Natural killer cell (primary cell): ENCODE measurements at regions not wholly inside any gene's neighbourhood (a gene's known extent, or its start where the extent isn't known, plus 50 kb on each side); places are given as distances from the start of the nearest gene placed in this dataset.

Experiments
- ATAC-seq, 3 donors: fragments of 150-1000 bp in 2 of 3; fragments of 200-7000 bp in 1 of 3; cut with Tn5 transposase; 1 replicate in 1 of 3; 2 replicates in 2 of 3; pipeline ENCODE4 v1.10.0; 2021; ENCODE audit warnings: mild to moderate bottlenecking in 2 of 3, moderate library complexity in 2 of 3
- DNase-seq, 2 donors: peaks; one replicate each; pipeline versions ENCODE4 v3.0.0 to v3.0.0-alpha.2; 2013 to 2021; ENCODE audit warnings: mixed read lengths in 1 of 2
- H3K27ac ChIP-seq: one replicate; pipeline ENCODE4 v1.5.1; 2013; ENCODE audit warnings: mild to moderate bottlenecking, low read length
- H3K27me3 ChIP-seq: one replicate; pipeline ENCODE4 v1.6.1; 2013; ENCODE audit warnings: low read length; ENCODE audit not compliant: control insufficient read depth, insufficient read depth
- H3K36me3 ChIP-seq: one replicate; pipeline ENCODE4 v1.6.1; 2013; ENCODE audit warnings: low read length; ENCODE audit not compliant: control insufficient read depth, insufficient read depth
- H3K4me1 ChIP-seq: one replicate; pipeline ENCODE4 v1.6.1; 2013; ENCODE audit warnings: low read length; ENCODE audit not compliant: control insufficient read depth, insufficient read depth
- H3K4me3 ChIP-seq: one replicate; pipeline ENCODE4 v1.5.1; 2013; ENCODE audit warnings: low read length
- H3K9me3 ChIP-seq: one replicate; pipeline ENCODE4 v1.6.1; 2013; ENCODE audit warnings: low read length; ENCODE audit not compliant: control insufficient read depth, insufficient read depth
- H3K27ac Mint-ChIP-seq, 2 donors: one replicate each; pipeline ENCODE4 v1.8.0; 2022; ENCODE audit warnings: mild to moderate bottlenecking in 2 of 2, mixed read lengths in 2 of 2, moderate library complexity in 1 of 2
- H3K27me3 Mint-ChIP-seq, 2 donors: one replicate each; pipeline ENCODE4 v1.8.0; 2022; ENCODE audit warnings: low read depth in 2 of 2, mixed read lengths in 2 of 2
- H3K36me3 Mint-ChIP-seq: one replicate; pipeline ENCODE4 v1.8.0; 2022; ENCODE audit warnings: mixed read lengths
- H3K4me1 Mint-ChIP-seq, 2 donors: one replicate each; pipeline ENCODE4 v1.8.0; 2022; ENCODE audit warnings: mixed read lengths in 2 of 2
- H3K4me3 Mint-ChIP-seq: one replicate; pipeline ENCODE4 v1.8.0; 2022; ENCODE audit warnings: mild to moderate bottlenecking, moderate library complexity, mixed read lengths
- H3K9me3 Mint-ChIP-seq, 2 donors: one replicate each; pipeline ENCODE4 v1.8.0; 2022; ENCODE audit warnings: mixed read lengths in 2 of 2
- WGBS: methylation state at CpG from one replicate; pipeline ENCODE4 v1.1.7; 2013; ENCODE audit warnings: missing lambda C conversion rate; ENCODE audit not compliant: insufficient coverage; 5-methylcytosine and 5-hydroxymethylcytosine counted together
- intact Hi-C: fragments of 100-400 bp; cut with micrococcal nuclease; formaldehyde crosslinking; loops from one replicate; pipeline ENCODE4 v1.14.2; 2022
- TF ChIP-seq, protein P1 (sequence below): fragments of 200-600 bp; IDR thresholded peaks from one replicate; pipeline ENCODE4 v1.8.0; 2022; ENCODE audit warnings: antibody characterized with exemption

DNA sequence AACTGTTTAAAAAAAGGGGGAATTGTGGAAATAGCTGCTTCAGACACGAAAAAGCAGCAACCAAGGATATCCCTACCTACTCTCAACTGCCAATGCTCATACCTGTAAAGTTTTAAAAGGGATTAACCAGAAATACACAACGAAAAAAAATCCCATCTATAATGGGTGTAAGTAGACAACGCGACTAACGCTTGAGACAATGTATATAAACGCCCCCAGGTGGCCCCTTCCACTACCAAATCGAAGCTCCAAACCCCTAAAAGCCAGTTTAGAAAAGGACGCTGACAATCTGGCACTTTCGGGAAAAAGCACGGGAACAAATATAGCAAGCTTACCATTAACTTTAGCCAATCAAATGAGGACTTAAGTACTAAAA is 94.5 kb upstream of the BTN3A2 start:
- 11% methylated on average over 8 of the region's 10 CpGs for WGBS
- no peak overlapping the region for H3K27ac ChIP-seq
- TF ChIP-seq, protein P1, sequence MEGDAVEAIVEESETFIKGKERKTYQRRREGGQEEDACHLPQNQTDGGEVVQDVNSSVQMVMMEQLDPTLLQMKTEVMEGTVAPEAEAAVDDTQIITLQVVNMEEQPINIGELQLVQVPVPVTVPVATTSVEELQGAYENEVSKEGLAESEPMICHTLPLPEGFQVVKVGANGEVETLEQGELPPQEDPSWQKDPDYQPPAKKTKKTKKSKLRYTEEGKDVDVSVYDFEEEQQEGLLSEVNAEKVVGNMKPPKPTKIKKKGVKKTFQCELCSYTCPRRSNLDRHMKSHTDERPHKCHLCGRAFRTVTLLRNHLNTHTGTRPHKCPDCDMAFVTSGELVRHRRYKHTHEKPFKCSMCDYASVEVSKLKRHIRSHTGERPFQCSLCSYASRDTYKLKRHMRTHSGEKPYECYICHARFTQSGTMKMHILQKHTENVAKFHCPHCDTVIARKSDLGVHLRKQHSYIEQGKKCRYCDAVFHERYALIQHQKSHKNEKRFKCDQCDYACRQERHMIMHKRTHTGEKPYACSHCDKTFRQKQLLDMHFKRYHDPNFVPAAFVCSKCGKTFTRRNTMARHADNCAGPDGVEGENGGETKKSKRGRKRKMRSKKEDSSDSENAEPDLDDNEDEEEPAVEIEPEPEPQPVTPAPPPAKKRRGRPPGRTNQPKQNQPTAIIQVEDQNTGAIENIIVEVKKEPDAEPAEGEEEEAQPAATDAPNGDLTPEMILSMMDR = no peak
- Mint-ChIP-seq H3K9me3 (no peaks in the 10 kb centered on the region), H3K27me3 (no peaks in the 10 kb centered on the region), H3K36me3 (no peaks in the 10 kb centered on the region), H3K4me3 (no peak overlapping the region), H3K4me1 (peaks cover 14 to 21% of the 10 kb centered on the region in 2 donors), H3K27ac (peak overlapping the region in 1 of 2 donors; percentile 31)
- H3K4me1 ChIP-seq = peaks cover 30% of the 10 kb centered on the region
- H3K9me3 ChIP-seq = no peaks in the 10 kb centered on the region
- H3K36me3 ChIP-seq = no peaks in the 10 kb centered on the region
- H3K4me3 ChIP-seq = no peak overlapping the region
- intact Hi-C loops = loop anchor here (5.0 kb wide), 3 partner anchors 38 to 228 kb away; a partner anchor contains a TSS
- DNase-seq (peak in 1 of 2 donors; percentile 51), ATAC-seq (no peak)
- H3K27me3 ChIP-seq = no peaks in the 10 kb centered on the region

DNA sequence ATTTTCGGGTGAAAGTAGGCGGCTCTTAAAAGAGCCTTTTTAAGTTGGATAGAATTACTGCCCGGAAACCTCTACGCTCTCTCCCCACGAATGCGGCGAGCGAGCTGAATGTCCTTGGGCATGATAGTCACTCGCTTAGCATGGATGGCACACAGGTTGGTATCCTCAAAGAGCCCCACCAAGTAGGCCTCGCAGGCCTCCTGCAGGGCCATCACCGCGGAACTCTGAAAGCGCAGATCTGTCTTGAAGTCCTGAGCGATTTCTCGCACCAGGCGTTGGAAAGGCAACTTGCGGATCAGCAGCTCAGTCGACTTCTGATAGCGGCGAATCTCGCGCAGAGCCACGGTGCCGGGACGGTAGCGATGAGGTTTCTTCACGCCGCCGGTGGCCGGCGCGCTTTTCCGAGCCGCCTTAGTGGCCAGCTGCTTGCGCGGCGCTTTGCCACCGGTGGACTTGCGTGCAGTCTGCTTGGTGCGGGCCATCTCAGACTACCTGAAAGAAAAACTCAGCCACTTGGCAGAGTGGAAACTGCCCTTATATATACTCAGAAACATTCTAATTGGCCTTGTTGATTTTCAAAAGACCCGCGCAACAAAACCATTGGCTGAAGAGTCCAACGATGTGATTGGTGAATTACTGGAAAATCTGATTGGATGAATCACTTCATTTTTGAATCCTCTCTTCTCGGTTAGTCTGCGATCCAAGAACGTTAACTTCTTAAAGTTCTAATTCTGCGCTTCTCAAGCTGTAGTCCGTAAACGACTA is 93.9 kb upstream of the BTN3A2 start:
- no peaks in the 10 kb centered on the region for H3K27me3 Mint-ChIP-seq
- no peak overlapping the region for H3K27ac Mint-ChIP-seq
- peak overlapping the region; percentile 92 for H3K27ac ChIP-seq
- no peak overlapping the region for H3K4me3 Mint-ChIP-seq
- WGBS = 1% methylated on average over 49 of the region's 49 CpGs
- H3K9me3 Mint-ChIP-seq = no peaks in the 10 kb centered on the region
- H3K9me3 ChIP-seq = no peaks in the 10 kb centered on the region
- DNase-seq (peak; percentile 78 to 92), ATAC-seq (peak in 2 of 3 donors; percentile 17 to 20)
- peaks cover 30% of the 10 kb centered on the region for H3K4me1 ChIP-seq
- TF ChIP-seq, protein P1 = no peak
- H3K36me3 Mint-ChIP-seq = no peaks in the 10 kb centered on the region
- H3K36me3 ChIP-seq = no peaks in the 10 kb centered on the region
- peaks cover 14 to 21% of the 10 kb centered on the region in 2 donors for H3K4me1 Mint-ChIP-seq
- intact Hi-C loops = loop anchor here (5.0 kb wide), 3 partner anchors 39 to 229 kb away; a partner anchor contains a TSS
- peak overlapping the region; percentile 62 for H3K4me3 ChIP-seq
- no peaks in the 10 kb centered on the region for H3K27me3 ChIP-seq

GRCh38 chr6:26271668-26272024 is 93.4 kb upstream of the BTN3A2 start:
- Histone ChIP-seq H3K27me3 (no peaks in the 10 kb centered on the region), H3K4me1 (peaks cover 30% of the 10 kb centered on the region), H3K27ac (peak overlapping the region; percentile 92), H3K9me3 (no peaks in the 10 kb centered on the region), H3K4me3 (peak overlapping the region; percentile 62), H3K36me3 (no peaks in the 10 kb centered on the region)
- DNase-seq (no peak), ATAC-seq (no peak)
- intact Hi-C loops = loop anchor here (1.0 to 5.0 kb wide), 10 partner anchors 14 to 229 kb away; a partner anchor contains a TSS
- H3K4me3 Mint-ChIP-seq = no peak overlapping the region
- H3K27ac Mint-ChIP-seq = no peak overlapping the region
- no peaks in the 10 kb centered on the region for H3K27me3 Mint-ChIP-seq
- H3K4me1 Mint-ChIP-seq = peaks cover 14 to 21% of the 10 kb centered on the region in 2 donors
- 0% methylated on average over 9 of the region's 9 CpGs for WGBS
- no peaks in the 10 kb centered on the region for H3K36me3 Mint-ChIP-seq
- no peaks in the 10 kb centered on the region for H3K9me3 Mint-ChIP-seq
- TF ChIP-seq, protein P1 = no peak
